ENCODE measurements at regions not wholly inside any gene's neighbourhood (a gene's known extent, or its start where the extent isn't known, plus 50 kb on each side); places are given as distances from the start of the nearest gene placed in this dataset.
"Not testable (repeated sequence)": the region's sequence is repeated elsewhere in the genome, so short reads cannot be mapped to it uniquely, and the experiment has no call there.

DNA sequence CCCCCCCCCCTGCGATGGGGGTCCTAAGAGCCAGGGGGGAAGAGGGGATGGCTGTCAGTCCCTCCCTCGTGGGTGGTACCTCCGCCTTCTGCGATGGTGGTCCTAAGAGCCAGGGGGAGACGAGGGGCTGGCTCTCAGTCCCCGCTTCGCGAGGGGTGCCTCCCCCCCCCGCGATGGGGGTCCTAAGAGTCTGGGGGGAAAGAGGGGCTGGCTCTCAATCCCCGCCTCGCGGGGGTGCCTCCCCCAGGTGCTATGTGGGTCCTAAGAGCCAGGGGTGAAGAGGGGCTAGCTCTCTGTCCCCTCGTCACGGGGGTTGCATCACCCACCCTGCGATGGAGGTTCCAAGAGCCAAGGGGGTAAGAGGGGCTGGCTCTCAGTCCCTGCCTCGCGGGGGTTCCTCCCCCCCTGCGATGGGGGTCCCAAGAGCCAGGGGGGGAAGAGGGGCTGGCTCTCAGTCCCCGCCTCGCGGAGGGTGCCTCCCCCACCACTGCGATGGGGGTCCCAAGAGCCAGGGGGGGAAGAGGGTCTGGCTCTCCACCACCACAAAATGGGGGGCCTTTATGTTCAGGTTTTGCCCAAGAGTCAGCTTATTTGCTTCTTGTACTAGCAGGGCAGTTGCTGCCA, 2323.6 kb upstream of the PCDH20 start:
- TF ChIP-seq, protein P1, sequence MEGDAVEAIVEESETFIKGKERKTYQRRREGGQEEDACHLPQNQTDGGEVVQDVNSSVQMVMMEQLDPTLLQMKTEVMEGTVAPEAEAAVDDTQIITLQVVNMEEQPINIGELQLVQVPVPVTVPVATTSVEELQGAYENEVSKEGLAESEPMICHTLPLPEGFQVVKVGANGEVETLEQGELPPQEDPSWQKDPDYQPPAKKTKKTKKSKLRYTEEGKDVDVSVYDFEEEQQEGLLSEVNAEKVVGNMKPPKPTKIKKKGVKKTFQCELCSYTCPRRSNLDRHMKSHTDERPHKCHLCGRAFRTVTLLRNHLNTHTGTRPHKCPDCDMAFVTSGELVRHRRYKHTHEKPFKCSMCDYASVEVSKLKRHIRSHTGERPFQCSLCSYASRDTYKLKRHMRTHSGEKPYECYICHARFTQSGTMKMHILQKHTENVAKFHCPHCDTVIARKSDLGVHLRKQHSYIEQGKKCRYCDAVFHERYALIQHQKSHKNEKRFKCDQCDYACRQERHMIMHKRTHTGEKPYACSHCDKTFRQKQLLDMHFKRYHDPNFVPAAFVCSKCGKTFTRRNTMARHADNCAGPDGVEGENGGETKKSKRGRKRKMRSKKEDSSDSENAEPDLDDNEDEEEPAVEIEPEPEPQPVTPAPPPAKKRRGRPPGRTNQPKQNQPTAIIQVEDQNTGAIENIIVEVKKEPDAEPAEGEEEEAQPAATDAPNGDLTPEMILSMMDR (IDR thresholded peaks at IDR 0.05 in 4 of 5, conservative IDR thresholded peaks at IDR 0.05 in 1 of 5): not testable (repeated sequence)
- TF ChIP-seq POLR2A (IDR thresholded peaks at IDR 0.05): not testable (repeated sequence)

Measured in gastrocnemius medialis (tissue), 4 donors.